ENCODE measurements at regions not wholly inside any gene's neighbourhood (a gene's known extent, or its start where the extent isn't known, plus 50 kb on each side); places are given as distances from the start of the nearest gene placed in this dataset.
"Not testable (repeated sequence)": the region's sequence is repeated elsewhere in the genome, so short reads cannot be mapped to it uniquely, and the experiment has no call there.

- FAIRE-seq = no peak
- no peak for DNase-seq (ENCODE audit: low spot score in 2 of 2)
Measured at GRCh38 chr11:90448256-90448655, 225.4 kb upstream of the CHORDC1 start.

GRCh38 chr11:90447618-90448017, 224.8 kb upstream of the CHORDC1 start:
- FAIRE-seq = no peak
- no peak for DNase-seq (ENCODE audit: low spot score in 2 of 2)

- DNase-seq (ENCODE audit: low spot score in 2 of 2) (no peak), FAIRE-seq (no peak)
Measured at GRCh38 chr11:90446207-90446606, 223.4 kb upstream of the CHORDC1 start.

- FAIRE-seq (no peak), DNase-seq (ENCODE audit: low spot score in 2 of 2) (no peak)
Measured at GRCh38 chr11:90438069-90438468, 215.2 kb upstream of the CHORDC1 start.

- DNase-seq (ENCODE audit: low spot score in 2 of 2) (no peak), FAIRE-seq (no peak)
Measured at GRCh38 chr11:90434858-90435257, 212.0 kb upstream of the CHORDC1 start.

GRCh38 chr11:90428836-90429235, 206.0 kb upstream of the CHORDC1 start:
- DNase-seq (ENCODE audit: low spot score in 2 of 2) = no peak
- FAIRE-seq = no peak

GRCh38 chr11:90426442-90426841, 203.6 kb upstream of the CHORDC1 start:
- no peak for FAIRE-seq
- DNase-seq (ENCODE audit: low spot score in 2 of 2) = no peak

GRCh38 chr11:90423378-90423777, 200.5 kb upstream of the CHORDC1 start:
- DNase-seq (ENCODE audit: low spot score in 2 of 2) (no peak), FAIRE-seq (no peak)

GRCh38 chr11:90422787-90423186, 199.9 kb upstream of the CHORDC1 start:
- DNase-seq (ENCODE audit: low spot score in 2 of 2) = not testable (repeated sequence)

GRCh38 chr11:90414221-90414620, 191.4 kb upstream of the CHORDC1 start:
- FAIRE-seq (no peak), DNase-seq (ENCODE audit: low spot score in 2 of 2) (no peak)

More at GRCh38 chr11:90422787-90423186, 199.9 kb upstream of the CHORDC1 start:
- not testable (repeated sequence) for FAIRE-seq

- DNase-seq (ENCODE audit: low spot score in 2 of 2) = no peak
Measured at GRCh38 chr11:90407350-90407749, 184.5 kb upstream of the CHORDC1 start.

GRCh38 chr11:90392692-90393091, 169.8 kb upstream of the CHORDC1 start:
- DNase-seq (ENCODE audit: low spot score in 2 of 2) = no peak
- no peak for FAIRE-seq

More at GRCh38 chr11:90407350-90407749, 184.5 kb upstream of the CHORDC1 start:
- no peak for FAIRE-seq

- FAIRE-seq (no peak), DNase-seq (ENCODE audit: low spot score in 2 of 2) (no peak)
Measured at GRCh38 chr11:90391756-90392155, 168.9 kb upstream of the CHORDC1 start.

- DNase-seq (ENCODE audit: low spot score in 2 of 2) (no peak), FAIRE-seq (no peak)
Measured at GRCh38 chr11:90380206-90380605, 157.4 kb upstream of the CHORDC1 start.

- FAIRE-seq = peak; percentile 77
Measured at GRCh38 chr11:90373971-90374370, 151.1 kb upstream of the CHORDC1 start.

GRCh38 chr11:90364527-90364926, 141.7 kb upstream of the CHORDC1 start:
- DNase-seq (ENCODE audit: low spot score in 2 of 2) (no peak), FAIRE-seq (no peak)

More at GRCh38 chr11:90373971-90374370, 151.1 kb upstream of the CHORDC1 start:
- no peak for DNase-seq (ENCODE audit: low spot score in 2 of 2)

GRCh38 chr11:90363739-90364138, 140.9 kb upstream of the CHORDC1 start:
- no peak for DNase-seq (ENCODE audit: low spot score in 2 of 2)
- FAIRE-seq = no peak

- no peak for FAIRE-seq
- DNase-seq (ENCODE audit: low spot score in 2 of 2) = no peak
Measured at GRCh38 chr11:90355200-90355599, 132.4 kb upstream of the CHORDC1 start.

- FAIRE-seq = no peak
Measured at GRCh38 chr11:90349731-90350130, 126.9 kb upstream of the CHORDC1 start.

GRCh38 chr11:90344546-90344945, 121.7 kb upstream of the CHORDC1 start:
- FAIRE-seq = no peak
- no peak for DNase-seq (ENCODE audit: low spot score in 2 of 2)

More at GRCh38 chr11:90349731-90350130, 126.9 kb upstream of the CHORDC1 start:
- no peak for DNase-seq (ENCODE audit: low spot score in 2 of 2)

- no peak for FAIRE-seq
- no peak for DNase-seq (ENCODE audit: low spot score in 2 of 2)
Measured at GRCh38 chr11:90343673-90344072, 120.8 kb upstream of the CHORDC1 start.

GRCh38 chr11:90341986-90342385, 119.1 kb upstream of the CHORDC1 start:
- DNase-seq (ENCODE audit: low spot score in 2 of 2) (no peak), FAIRE-seq (no peak)

- no peak for FAIRE-seq
Measured at GRCh38 chr11:90332415-90332814, 109.6 kb upstream of the CHORDC1 start.

More at GRCh38 chr11:90332415-90332814, 109.6 kb upstream of the CHORDC1 start:
- no peak for DNase-seq (ENCODE audit: low spot score in 2 of 2)
